Skeletal muscle satellite cell (primary cell): ENCODE measurements at regions not wholly inside any gene's neighbourhood (a gene's known extent, or its start where the extent isn't known, plus 50 kb on each side); places are given as distances from the start of the nearest gene placed in this dataset.

Experiments
- H3K27me3 ChIP-seq: 2 replicates; pipeline ENCODE4 v1.7.0; 2013; ENCODE audit warnings: low read length; ENCODE audit not compliant: control insufficient read depth, insufficient read depth
- H3K36me3 ChIP-seq: 2 replicates; pipeline ENCODE4 v1.7.0; 2013; ENCODE audit warnings: mild to moderate bottlenecking, control low read depth, low read length; ENCODE audit not compliant: insufficient read depth
- H3K4me1 ChIP-seq: 2 replicates; pipeline ENCODE4 v1.7.0; 2013; ENCODE audit warnings: low read length; ENCODE audit not compliant: control insufficient read depth, insufficient read depth
- H3K4me2 ChIP-seq: 2 replicates; pipeline ENCODE4 v1.7.0; 2013; ENCODE audit warnings: mild to moderate bottlenecking, low read length
- H3K4me3 ChIP-seq: 2 replicates; pipeline ENCODE4 v1.7.0; 2013; ENCODE audit warnings: low read length
- H3K9ac ChIP-seq: 2 replicates; pipeline ENCODE4 v1.7.0; 2013; ENCODE audit warnings: mild to moderate bottlenecking, low read depth, low read length, moderate library complexity
- H3K9me3 ChIP-seq: replicated peaks from 2 replicates; pipeline ENCODE4 v1.7.0; 2013; ENCODE audit warnings: mild to moderate bottlenecking, control low read depth, low read length

DNA sequence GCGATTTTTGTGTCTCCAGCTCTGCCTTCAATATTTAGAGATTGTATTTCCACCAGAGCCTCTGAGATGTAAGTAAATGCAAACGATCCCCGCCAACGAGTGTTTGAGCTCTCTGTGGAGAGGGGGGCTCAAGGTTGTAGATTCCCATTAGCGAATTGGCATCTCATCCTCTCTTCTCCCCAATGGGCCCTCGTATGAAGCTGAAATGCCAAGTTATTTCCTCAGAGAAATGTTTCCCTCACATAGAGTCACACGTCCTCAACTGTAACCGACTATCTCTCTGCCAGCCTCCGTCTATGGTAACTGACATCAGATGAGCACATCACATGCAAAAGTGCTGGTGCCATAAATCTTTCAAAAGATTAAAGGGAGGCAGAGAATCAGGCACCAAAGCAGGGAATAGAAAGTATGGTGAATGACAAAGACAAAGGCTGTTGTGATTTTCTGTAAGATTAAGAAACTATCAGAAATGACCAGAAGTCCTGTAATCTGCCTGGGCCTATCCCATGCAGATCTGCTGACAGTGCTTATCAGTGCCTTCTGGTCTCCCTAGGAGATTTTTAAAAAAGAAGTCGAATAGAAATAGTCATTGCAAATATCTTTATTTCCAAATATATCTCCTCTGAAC, 157.1 kb downstream of the PDGFRA start:
- Histone ChIP-seq H3K4me3 (no peak overlapping the region), H3K27me3 (no peaks in the 10 kb centered on the region), H3K36me3 (no peaks in the 10 kb centered on the region), H3K9ac (no peak overlapping the region), H3K9me3 (no peaks in the 10 kb centered on the region), H3K4me1 (no peaks in the 10 kb centered on the region), H3K4me2 (no peak overlapping the region)

DNA sequence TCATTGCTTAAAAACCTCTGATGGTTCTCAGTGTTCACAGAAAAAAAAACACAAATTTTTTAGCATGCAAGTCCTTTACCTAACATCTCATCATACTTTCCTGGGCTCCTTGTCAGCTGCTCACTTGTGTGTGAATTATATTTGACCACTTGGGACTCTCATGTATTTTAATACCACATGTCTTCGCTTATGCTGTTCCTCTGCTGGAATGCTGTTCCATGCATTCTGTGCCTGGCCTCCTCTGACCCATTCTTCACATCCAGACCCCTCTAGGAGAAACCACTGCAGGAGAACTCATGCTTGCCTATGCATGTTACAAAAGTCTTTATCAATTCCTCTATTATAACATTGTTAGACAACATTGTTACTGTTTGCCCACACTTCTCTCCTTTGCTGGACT, 157.6 kb downstream of the PDGFRA start:
- H3K4me2 ChIP-seq, result no peak overlapping the region
- H3K36me3 ChIP-seq, result no peaks in the 10 kb centered on the region
- H3K4me3 ChIP-seq, result no peak overlapping the region
- H3K4me1 ChIP-seq, result no peaks in the 10 kb centered on the region
- no peaks in the 10 kb centered on the region for H3K27me3 ChIP-seq
- H3K9ac ChIP-seq, result no peak overlapping the region
- no peaks in the 10 kb centered on the region for H3K9me3 ChIP-seq

DNA sequence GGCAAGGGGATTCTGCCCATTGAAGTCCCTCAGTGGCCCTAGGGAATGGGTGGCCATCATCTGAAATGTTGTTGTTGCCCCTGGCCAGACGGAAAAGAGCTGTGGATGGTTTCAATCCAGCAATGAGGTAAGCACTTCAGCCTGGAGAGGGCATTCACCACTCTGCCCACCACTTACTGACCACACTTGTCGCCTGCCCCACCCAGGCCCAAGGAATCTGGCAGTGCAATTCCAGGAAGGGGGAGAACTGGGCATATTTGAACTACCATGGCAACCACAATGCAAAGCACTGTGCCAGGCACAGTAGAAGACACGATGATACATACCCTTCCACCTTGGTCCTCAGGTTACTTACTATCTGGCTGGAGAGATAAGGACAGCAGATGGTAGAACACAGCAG, 161.6 kb downstream of the PDGFRA start:
- Histone ChIP-seq H3K27me3 (peaks cover 13% of the 10 kb centered on the region), H3K9me3 (no peaks in the 10 kb centered on the region), H3K4me2 (no peak overlapping the region), H3K4me3 (no peak overlapping the region), H3K36me3 (no peaks in the 10 kb centered on the region), H3K9ac (no peak overlapping the region), H3K4me1 (no peaks in the 10 kb centered on the region)

DNA sequence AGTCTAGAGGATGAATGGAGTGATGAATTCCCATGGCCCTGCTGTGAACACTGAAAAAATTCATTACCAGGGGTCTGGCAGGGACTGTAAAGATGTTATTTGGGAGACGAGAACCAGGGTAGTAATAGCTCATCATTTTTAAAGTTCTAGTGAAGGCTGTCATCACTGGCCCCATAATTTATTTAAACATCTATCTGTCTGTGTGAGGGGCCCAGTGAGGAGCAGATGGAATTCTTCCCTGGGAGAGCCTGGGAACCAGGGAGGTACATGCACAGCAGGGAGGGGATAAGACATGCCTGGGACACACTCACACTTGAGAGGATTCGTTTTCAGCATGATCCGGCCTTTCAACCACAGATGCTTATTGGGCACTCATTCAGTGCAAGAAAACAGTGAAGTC, 162.0 kb downstream of the PDGFRA start:
- peaks cover 13% of the 10 kb centered on the region for H3K27me3 ChIP-seq
- no peak overlapping the region for H3K9ac ChIP-seq
- no peaks in the 10 kb centered on the region for H3K36me3 ChIP-seq
- H3K4me3 ChIP-seq, result no peak overlapping the region
- no peaks in the 10 kb centered on the region for H3K9me3 ChIP-seq
- H3K4me1 ChIP-seq, result no peaks in the 10 kb centered on the region
- no peak overlapping the region for H3K4me2 ChIP-seq

DNA sequence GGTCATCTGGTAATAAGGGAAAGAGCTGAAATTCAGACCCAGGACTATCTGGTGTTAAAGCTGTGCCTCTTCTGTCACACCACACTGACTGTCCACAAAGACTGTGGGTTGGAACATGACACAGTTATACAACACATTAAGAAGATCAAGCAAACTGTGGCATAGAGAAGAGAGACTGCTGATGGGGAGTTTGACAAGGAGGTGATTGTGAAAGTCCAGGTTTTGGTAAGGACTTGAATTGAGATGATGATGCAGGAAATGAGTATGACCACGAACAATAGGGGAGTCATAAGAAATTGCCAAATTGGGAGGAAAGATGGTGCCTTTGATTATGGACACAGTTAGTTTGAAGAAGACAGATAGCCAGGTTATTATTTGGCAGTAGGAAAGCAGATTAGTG, 163.4 kb downstream of the PDGFRA start:
- Histone ChIP-seq H3K36me3 (no peaks in the 10 kb centered on the region), H3K9ac (no peak overlapping the region), H3K4me1 (no peaks in the 10 kb centered on the region), H3K4me3 (no peak overlapping the region), H3K9me3 (no peaks in the 10 kb centered on the region), H3K27me3 (peaks cover 13% of the 10 kb centered on the region), H3K4me2 (no peak overlapping the region)

DNA sequence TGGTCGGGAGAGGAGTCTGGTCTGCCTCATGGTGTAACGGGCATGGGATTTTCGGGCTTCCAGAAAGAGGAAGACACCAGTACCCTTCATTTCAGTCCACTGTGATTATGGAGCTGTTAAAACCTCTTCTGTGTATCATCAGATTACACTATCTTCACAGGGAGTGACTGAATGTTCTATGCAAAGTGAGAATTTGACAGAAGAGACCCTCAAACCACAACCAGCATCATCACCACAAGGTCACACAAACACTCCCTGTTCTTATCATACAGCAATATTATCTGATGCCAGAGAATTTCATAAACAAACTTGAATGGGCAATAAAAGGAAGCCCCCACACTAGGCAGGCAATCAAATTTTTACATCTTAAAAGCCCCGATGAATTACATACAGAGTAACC, 164.2 kb downstream of the PDGFRA start:
- H3K9me3 ChIP-seq, result no peaks in the 10 kb centered on the region
- no peaks in the 10 kb centered on the region for H3K4me1 ChIP-seq
- H3K36me3 ChIP-seq, result no peaks in the 10 kb centered on the region
- H3K4me3 ChIP-seq, result no peak overlapping the region
- no peak overlapping the region for H3K4me2 ChIP-seq
- no peak overlapping the region for H3K9ac ChIP-seq
- H3K27me3 ChIP-seq, result peaks cover 13% of the 10 kb centered on the region

DNA sequence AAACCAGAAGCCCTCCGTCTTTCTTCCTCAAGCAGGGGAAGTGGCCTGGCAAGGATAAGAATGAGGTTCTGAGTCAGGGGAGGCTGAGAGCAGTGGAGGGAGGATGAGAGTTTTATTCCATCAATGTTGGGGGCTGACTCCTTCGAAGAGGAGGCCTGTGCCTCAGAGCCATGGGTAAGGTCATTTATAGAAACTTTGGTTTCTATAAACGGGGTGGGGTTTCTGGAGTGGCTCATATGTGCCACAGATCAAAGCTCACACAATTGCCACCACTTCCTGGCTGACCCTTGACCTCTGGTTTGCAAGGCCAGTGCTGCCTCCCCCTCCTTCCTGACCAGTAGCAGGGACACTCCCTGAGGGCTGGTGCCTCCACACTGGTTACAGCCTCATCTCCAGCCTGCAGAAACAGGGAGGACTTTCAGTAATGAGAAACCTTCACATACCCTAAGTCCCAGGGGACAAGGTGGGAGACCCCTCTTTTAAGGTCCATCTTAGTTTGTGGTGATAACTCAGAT, 166.0 kb downstream of the PDGFRA start:
- H3K4me2 ChIP-seq, result no peak overlapping the region
- peaks cover 13% of the 10 kb centered on the region for H3K27me3 ChIP-seq
- no peak overlapping the region for H3K4me3 ChIP-seq
- no peaks in the 10 kb centered on the region for H3K36me3 ChIP-seq
- no peaks in the 10 kb centered on the region for H3K9me3 ChIP-seq
- no peak overlapping the region for H3K9ac ChIP-seq
- H3K4me1 ChIP-seq, result no peaks in the 10 kb centered on the region

DNA sequence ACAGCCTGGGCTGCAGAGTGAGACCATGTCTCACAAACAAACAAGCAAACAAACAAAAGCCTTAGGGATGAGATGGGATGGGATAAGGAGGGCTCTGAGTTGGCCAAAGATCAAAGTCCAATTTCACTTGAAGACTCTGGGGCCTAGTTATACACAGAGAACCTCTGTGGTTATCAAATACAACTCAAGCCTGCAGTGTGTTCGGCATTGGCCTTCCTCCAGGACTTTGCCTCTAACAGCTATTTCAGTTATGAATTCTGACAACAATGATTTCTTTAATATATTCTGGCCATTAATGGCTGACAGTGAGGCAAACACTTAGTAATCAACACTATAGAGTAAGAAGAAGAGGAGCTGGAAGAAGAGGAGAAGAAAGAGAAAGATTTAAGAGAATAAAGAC, 171.1 kb downstream of the PDGFRA start:
- Histone ChIP-seq H3K4me1 (peaks cover 2% of the 10 kb centered on the region), H3K4me2 (no peak overlapping the region), H3K9ac (no peak overlapping the region), H3K36me3 (no peaks in the 10 kb centered on the region), H3K9me3 (no peaks in the 10 kb centered on the region), H3K27me3 (no peaks in the 10 kb centered on the region), H3K4me3 (no peak overlapping the region)

DNA sequence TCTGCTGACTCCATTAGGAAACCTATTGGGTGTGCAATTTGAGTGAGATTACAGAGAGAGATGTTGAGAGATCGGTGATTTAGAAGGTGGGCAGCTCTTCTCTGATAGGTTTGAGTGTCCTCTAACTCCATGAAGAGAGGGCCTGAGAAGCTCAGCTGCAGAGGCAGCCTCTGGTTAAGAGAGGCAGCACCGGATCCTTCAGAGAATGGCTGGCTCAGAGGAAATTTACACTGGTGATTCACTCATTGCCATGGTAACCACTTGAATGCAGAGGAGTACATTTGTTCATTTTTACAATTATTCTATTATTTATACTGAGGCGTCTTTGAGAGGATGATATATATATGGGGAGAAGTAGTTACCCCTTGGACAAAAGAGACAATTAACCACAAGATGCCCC, 171.7 kb downstream of the PDGFRA start:
- Histone ChIP-seq H3K4me1 (peaks cover 2% of the 10 kb centered on the region), H3K27me3 (no peaks in the 10 kb centered on the region), H3K36me3 (no peaks in the 10 kb centered on the region), H3K4me3 (no peak overlapping the region), H3K9ac (no peak overlapping the region), H3K4me2 (no peak overlapping the region), H3K9me3 (no peaks in the 10 kb centered on the region)

DNA sequence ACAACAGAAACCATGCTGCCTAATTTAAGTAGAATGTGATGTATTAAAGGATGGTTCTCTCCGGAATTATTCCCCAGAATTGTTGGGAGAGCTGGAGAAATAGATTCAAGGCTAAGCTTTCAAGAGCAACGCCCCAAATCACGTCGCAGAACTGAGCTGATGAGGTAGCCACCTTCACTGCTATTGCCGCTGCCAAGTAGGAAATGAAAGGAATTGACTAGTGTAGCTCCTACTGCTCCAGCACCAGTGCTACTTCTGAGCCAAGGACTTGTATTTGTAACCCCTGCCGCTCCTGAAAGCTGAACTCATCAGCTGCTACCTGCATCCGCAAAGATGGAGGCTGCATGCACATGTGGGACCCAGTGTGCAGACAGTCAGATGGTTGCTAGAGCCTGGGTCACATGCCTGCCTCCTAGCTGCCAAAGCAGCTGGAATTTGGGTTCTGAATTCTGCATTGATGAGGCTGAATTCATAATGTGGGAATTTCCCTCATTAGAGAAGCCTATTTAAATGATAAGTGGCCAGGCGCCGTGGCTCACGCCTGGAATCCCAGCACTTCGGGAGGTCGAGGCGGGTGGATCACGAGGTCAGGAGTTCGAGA, 173.9 kb downstream of the PDGFRA start:
- no peaks in the 10 kb centered on the region for H3K36me3 ChIP-seq
- peaks cover 2% of the 10 kb centered on the region for H3K4me1 ChIP-seq
- H3K4me2 ChIP-seq, result no peak overlapping the region
- no peaks in the 10 kb centered on the region for H3K9me3 ChIP-seq
- no peak overlapping the region for H3K9ac ChIP-seq
- H3K27me3 ChIP-seq, result peaks cover 2% of the 10 kb centered on the region
- no peak overlapping the region for H3K4me3 ChIP-seq

DNA sequence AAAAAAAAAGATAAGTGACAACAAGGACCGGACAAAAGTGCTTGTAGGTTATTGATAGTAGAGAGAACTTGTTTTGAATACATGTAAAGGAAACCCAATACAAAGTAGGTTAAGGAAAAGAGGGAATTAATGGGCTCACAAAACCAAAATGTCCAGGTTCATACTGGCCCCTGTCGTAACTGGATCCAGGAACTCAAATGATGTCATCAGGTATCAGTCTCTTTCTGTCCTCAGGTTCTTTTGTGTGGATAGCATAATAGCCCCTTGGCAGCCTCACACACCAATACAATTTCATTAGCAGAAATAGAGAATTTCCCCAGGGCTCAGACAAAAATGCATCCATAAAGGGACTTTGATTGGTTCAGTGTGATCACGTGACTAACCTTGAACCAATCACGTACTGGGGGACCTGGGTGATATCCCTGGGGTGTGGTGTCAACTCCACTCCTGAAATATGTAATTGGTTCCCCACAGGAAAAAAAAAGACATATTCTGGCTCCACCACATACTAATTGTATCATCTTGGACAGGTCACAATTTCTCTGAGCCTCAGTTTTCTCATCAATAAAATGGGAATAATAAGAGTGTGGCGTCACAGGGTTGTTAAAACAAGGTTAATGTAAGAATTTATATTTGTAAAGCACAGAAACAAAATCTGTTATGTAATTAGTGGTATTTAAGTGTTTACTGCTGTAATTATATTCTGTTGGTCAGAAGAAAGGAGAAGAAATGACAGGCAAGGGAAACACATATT, 174.8 kb downstream of the PDGFRA start:
- Histone ChIP-seq H3K9ac (no peak overlapping the region), H3K27me3 (peaks cover 2% of the 10 kb centered on the region), H3K4me2 (no peak overlapping the region), H3K36me3 (no peaks in the 10 kb centered on the region), H3K9me3 (no peaks in the 10 kb centered on the region), H3K4me1 (peaks cover 2% of the 10 kb centered on the region), H3K4me3 (no peak overlapping the region)
